Choroid plexus epithelial cell (primary cell): ENCODE measurements at regions not wholly inside any gene's neighbourhood (a gene's known extent, or its start where the extent isn't known, plus 50 kb on each side); places are given as distances from the start of the nearest gene placed in this dataset.
"Not testable (repeated sequence)": the region's sequence is repeated elsewhere in the genome, so short reads cannot be mapped to it uniquely, and the experiment has no call there.

Source experiments
- DNase-seq: peaks from one replicate; pipeline ENCODE4 v3.0.0-alpha.2; 2010; ENCODE audit warnings: low read depth
- H3K4me3 ChIP-seq: 2 replicates; pipeline ENCODE4 v1.5.1; 2011; ENCODE audit warnings: low read depth, mild to moderate bottlenecking, control low read depth, low read length, moderate library complexity
- TF ChIP-seq, protein P1 (sequence below): conservative IDR thresholded peaks from 2 replicates; pipeline ENCODE4 v1.5.1; 2011; ENCODE audit warnings: low read depth, mild to moderate bottlenecking, control low read depth, inconsistent platforms, low read length, moderate library complexity

DNA sequence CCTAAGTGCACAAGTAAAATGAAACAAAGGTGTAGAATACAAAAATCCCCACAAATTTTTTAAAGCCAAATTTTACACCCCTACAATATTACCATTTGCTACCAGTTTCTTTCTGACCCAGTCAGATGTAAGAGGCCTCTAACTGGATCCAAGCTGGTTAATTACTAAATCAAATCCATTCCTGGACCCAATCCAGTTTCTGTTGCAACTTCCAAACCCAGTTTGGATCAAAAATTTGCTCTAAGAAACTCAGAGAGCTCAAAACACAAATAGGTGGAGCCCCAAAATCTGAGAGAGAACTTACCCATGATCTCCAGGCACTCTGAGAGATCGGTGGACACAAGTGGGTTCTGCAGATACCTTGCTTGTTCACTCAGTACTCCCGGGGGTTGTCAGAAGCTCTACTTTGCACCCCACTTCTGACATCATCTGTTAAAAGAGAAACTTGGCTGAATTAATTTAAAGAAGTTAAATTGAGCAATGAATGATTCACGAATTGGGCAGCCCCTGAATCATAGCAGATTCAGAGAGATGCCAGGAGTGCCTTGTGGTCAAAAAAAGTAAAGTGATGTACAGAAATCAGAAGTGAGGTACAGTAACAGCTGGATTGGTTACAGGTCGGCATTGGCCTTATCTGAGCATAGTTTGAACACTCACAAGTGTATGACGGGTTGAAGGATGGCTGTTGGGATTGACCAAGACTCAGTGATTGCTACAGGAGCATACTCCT lies 448.0 kb downstream of the KCNT2 start:
- DNase-seq: peak; percentile 68
- TF ChIP-seq, protein P1, sequence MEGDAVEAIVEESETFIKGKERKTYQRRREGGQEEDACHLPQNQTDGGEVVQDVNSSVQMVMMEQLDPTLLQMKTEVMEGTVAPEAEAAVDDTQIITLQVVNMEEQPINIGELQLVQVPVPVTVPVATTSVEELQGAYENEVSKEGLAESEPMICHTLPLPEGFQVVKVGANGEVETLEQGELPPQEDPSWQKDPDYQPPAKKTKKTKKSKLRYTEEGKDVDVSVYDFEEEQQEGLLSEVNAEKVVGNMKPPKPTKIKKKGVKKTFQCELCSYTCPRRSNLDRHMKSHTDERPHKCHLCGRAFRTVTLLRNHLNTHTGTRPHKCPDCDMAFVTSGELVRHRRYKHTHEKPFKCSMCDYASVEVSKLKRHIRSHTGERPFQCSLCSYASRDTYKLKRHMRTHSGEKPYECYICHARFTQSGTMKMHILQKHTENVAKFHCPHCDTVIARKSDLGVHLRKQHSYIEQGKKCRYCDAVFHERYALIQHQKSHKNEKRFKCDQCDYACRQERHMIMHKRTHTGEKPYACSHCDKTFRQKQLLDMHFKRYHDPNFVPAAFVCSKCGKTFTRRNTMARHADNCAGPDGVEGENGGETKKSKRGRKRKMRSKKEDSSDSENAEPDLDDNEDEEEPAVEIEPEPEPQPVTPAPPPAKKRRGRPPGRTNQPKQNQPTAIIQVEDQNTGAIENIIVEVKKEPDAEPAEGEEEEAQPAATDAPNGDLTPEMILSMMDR: no peak

DNA sequence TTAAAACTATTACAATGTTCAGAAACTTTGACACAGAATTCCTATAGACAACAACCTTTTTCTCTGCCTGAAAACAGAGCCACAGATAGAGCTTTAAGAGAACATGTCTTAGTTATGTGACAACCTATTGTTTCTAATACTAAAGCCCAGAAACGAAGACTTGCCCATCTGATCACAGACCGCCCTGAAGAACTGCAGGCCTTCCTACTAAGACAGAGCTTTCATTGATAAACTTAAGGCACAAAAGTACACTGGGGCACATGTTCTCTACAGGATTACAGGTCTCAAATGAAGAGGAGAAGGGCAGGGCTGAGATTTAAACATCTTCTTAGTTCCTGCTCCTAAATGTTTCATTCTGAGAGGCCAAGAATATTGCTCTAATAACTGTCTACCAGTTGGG lies 452.7 kb downstream of the KCNT2 start:
- TF ChIP-seq, protein P1: no peak
- H3K4me3 ChIP-seq: no peak overlapping the region
- DNase-seq: no peak

More for the DNA sequence above, 448.0 kb downstream of the KCNT2 start:
- no peak overlapping the region for H3K4me3 ChIP-seq

GRCh38 chr1:196152975-196153374 lies 455.3 kb downstream of the KCNT2 start:
- H3K4me3 ChIP-seq: no peak overlapping the region
- no peak for DNase-seq

GRCh38 chr1:196152086-196152485 lies 456.2 kb downstream of the KCNT2 start:
- TF ChIP-seq, protein P1: no peak
- DNase-seq: peak; percentile 53
- no peak overlapping the region for H3K4me3 ChIP-seq

More at GRCh38 chr1:196152975-196153374, 455.3 kb downstream of the KCNT2 start:
- TF ChIP-seq, protein P1: no peak

- peak; percentile 71 for DNase-seq
- H3K4me3 ChIP-seq: no peak overlapping the region
- TF ChIP-seq, protein P1: peak; percentile 47
Measured at GRCh38 chr1:196148367-196148970, 459.8 kb downstream of the KCNT2 start.

DNA sequence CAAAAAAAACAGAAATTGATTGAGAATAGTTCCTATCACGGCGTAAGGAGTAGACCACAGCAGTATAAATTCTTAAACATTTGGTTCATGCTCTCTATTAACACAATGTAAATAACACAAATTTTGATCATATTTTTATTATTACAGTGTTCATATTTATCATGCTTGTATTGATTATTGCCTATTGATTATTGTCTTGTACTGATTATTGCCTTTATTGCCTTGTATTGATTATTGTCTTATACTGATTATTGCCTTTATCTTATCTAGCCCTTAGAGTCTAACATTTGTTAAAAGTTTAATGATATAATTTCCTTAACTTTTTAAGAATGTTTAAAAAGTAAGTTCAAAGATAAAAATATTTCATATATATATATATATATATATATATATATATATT lies 460.7 kb downstream of the KCNT2 start:
- TF ChIP-seq, protein P1: no peak
- H3K4me3 ChIP-seq: no peak overlapping the region
- no peak for DNase-seq

DNA sequence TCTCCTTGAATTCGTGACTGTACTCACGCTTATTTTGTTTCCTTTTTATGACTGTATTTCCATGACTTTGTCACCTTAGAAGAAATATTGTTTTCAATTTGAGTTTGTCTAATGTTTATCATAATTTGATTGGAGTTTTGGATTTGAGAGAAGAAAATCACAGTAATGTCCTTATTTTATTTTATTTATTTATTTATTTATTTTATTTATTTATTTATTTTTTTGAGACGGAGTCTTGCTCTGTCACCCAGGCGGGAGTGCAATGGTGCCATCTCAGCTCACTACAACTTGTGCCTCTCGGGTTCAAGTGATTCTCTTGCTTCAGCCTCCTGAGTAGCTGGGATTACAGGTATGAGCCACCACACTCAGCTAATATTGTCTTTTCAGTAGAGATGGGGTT lies 463.1 kb downstream of the KCNT2 start:
- H3K4me3 ChIP-seq, DNase-seq: not testable (repeated sequence)
